ENCODE measurements at regions not wholly inside any gene's neighbourhood (a gene's known extent, or its start where the extent isn't known, plus 50 kb on each side); places are given as distances from the start of the nearest gene placed in this dataset.

DNA sequence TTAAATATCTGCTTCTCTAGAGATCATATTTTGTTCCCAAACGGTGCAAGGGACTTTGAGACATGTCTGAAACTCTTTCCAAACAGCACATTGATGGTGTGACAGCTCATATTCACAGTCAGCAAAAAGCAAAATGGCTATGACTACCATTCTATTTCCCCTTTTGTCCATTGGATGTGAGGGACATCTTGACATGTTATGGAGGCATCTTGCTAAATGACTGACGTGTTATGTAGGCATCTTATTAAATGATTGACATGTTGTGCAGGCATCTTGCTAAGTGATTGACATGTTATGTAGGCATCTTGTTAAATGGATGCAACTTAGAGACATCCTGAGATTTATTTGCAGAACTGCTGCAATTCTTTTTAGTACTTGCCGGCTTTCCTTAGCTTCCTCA, 255.8 kb downstream of the DLL1 start:
- TF ChIP-seq, protein P1, sequence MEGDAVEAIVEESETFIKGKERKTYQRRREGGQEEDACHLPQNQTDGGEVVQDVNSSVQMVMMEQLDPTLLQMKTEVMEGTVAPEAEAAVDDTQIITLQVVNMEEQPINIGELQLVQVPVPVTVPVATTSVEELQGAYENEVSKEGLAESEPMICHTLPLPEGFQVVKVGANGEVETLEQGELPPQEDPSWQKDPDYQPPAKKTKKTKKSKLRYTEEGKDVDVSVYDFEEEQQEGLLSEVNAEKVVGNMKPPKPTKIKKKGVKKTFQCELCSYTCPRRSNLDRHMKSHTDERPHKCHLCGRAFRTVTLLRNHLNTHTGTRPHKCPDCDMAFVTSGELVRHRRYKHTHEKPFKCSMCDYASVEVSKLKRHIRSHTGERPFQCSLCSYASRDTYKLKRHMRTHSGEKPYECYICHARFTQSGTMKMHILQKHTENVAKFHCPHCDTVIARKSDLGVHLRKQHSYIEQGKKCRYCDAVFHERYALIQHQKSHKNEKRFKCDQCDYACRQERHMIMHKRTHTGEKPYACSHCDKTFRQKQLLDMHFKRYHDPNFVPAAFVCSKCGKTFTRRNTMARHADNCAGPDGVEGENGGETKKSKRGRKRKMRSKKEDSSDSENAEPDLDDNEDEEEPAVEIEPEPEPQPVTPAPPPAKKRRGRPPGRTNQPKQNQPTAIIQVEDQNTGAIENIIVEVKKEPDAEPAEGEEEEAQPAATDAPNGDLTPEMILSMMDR (IDR thresholded peaks at IDR 0.05; ENCODE audit: unreplicated experiment), result no peak
- Mint-ChIP-seq H3K27ac (no peak overlapping the region), H3K9me3 (peaks cover 15% of the 10 kb centered on the region), H3K4me3 (no peak overlapping the region), H3K36me3 (no peaks in the 10 kb centered on the region), H3K4me1 (peaks cover 3% of the 10 kb centered on the region), H3K27me3 (ENCODE audit: low read depth) (no peaks in the 10 kb centered on the region)
- no peak for DNase-seq (ENCODE audit: low spot score in 2 of 2, unreplicated experiment in 2 of 2)

DNA sequence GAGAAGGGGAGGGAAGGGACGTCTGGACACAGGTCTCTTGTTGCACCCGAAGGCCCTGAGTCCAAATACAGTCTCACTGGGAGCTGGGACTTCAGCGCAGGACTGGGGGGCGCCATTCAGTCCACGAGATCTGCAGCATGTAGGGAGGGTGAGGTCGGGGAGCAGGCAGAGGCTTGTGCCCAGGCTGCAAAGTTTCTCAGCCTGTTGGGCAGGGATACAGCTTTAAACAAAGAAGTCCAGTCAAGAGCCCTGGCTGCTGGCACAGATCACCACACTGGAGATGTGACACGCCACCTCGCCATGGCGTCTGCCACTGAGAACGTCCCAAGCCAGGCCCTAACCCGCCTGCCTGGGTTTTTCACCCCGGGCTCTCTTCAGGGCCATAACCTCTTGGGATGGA, 256.6 kb downstream of the DLL1 start:
- TF ChIP-seq, protein P1 (IDR thresholded peaks at IDR 0.05; ENCODE audit: unreplicated experiment), result no peak
- H3K36me3 Mint-ChIP-seq, result no peaks in the 10 kb centered on the region
- H3K27ac Mint-ChIP-seq, result no peak overlapping the region
- DNase-seq (ENCODE audit: low spot score in 2 of 2, unreplicated experiment in 2 of 2), result peak in 1 of 2 experiments; percentile 6
- no peaks in the 10 kb centered on the region for H3K27me3 Mint-ChIP-seq (ENCODE audit: low read depth)
- peaks cover 15% of the 10 kb centered on the region for H3K9me3 Mint-ChIP-seq
- no peak overlapping the region for H3K4me3 Mint-ChIP-seq
- H3K4me1 Mint-ChIP-seq, result peaks cover 3% of the 10 kb centered on the region

DNA sequence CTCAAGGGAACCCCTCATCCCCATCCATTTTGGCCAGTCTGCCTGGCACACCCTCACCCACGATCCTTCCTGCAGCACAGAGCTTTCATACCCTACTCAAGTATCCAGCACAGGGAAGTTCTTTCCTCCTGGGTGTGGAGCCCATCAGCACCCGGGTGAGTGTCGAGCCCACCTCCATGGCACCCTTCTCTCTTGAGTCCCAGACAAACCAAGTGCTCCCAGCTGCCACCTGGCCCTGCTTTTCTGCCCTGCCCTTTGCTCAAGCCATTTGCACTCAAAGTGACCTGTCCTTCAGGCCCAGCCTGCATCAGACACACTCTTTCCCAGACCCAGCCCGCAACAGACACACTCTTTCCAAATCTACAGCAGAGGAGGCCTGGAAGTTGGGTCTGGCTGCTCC, 257.2 kb downstream of the DLL1 start:
- H3K27ac Mint-ChIP-seq, result no peak overlapping the region
- TF ChIP-seq, protein P1 (IDR thresholded peaks at IDR 0.05; ENCODE audit: unreplicated experiment), result no peak
- DNase-seq (ENCODE audit: low spot score in 2 of 2, unreplicated experiment in 2 of 2), result peak in 1 of 2 experiments; percentile 3

DNA sequence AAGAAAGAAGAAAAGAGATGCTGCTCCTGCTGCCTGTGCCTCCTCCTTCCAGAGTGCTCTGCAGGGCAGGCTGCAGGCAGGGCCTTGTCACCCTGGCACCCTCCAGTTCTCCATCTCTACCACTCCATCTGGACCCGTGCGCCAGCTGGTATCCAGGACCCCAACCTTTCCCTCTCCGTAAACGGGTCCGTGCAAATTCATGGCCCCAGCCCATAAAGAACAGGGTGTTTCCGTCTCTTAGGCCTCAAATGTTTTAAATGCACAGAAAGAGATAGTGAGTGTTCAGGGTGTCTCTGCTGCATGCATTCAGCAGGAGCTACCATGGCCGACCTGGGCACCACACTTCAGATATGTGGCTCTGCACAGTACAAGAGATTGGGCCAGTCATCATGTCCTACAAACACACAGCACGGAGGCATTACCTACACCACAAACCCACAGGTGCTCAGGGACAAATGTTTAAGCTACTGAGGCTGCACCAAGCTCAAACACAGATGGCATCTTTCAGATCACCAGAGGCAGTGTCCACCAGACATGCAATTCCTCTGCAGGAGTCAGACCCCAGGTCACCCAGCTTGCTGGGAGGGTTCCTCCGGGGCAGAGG, 258.1 kb downstream of the DLL1 start:
- H3K4me3 Mint-ChIP-seq, result no peak overlapping the region
- TF ChIP-seq, protein P1 (IDR thresholded peaks at IDR 0.05; ENCODE audit: unreplicated experiment), result no peak
- no peaks in the 10 kb centered on the region for H3K36me3 Mint-ChIP-seq
- H3K27me3 Mint-ChIP-seq (ENCODE audit: low read depth), result no peaks in the 10 kb centered on the region
- peaks cover 3% of the 10 kb centered on the region for H3K4me1 Mint-ChIP-seq
- DNase-seq (ENCODE audit: low spot score in 2 of 2, unreplicated experiment in 2 of 2), result peak in 1 of 2 experiments; percentile 2
- H3K9me3 Mint-ChIP-seq, result peaks cover 15% of the 10 kb centered on the region
- no peak overlapping the region for H3K27ac Mint-ChIP-seq

More for the DNA sequence above, 257.2 kb downstream of the DLL1 start:
- H3K4me3 Mint-ChIP-seq, result no peak overlapping the region
- H3K36me3 Mint-ChIP-seq, result no peaks in the 10 kb centered on the region
- peaks cover 15% of the 10 kb centered on the region for H3K9me3 Mint-ChIP-seq
- H3K4me1 Mint-ChIP-seq, result peaks cover 3% of the 10 kb centered on the region
- no peaks in the 10 kb centered on the region for H3K27me3 Mint-ChIP-seq (ENCODE audit: low read depth)

DNA sequence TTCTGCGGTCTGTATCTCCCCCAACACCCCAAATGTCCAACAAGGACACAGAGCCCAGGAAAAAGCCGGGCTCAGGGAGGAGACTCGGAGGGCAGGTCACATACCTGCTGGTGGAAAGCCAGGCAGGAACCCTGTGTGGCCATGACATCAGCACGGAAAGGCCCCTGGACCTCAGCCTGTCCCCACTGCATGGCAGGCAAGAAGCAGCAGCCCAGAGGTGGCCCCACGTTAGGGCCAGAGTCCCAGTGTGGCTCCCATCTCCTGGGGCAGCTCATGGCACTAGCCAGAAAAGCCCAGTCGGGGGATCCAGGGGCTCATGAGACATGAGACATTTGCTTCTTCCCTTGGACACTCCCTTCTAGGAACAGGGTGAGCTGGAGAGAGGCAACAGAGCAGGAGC, 258.7 kb downstream of the DLL1 start:
- Mint-ChIP-seq H3K9me3 (peaks cover 15% of the 10 kb centered on the region), H3K27ac (no peak overlapping the region), H3K4me1 (peaks cover 6% of the 10 kb centered on the region), H3K4me3 (no peak overlapping the region), H3K27me3 (ENCODE audit: low read depth) (no peaks in the 10 kb centered on the region), H3K36me3 (no peaks in the 10 kb centered on the region)
- DNase-seq (ENCODE audit: low spot score in 2 of 2, unreplicated experiment in 2 of 2), result peak in 1 of 2 experiments; percentile 5
- TF ChIP-seq, protein P1 (IDR thresholded peaks at IDR 0.05; ENCODE audit: unreplicated experiment), result no peak
